ENCODE measurements at regions not wholly inside any gene's neighbourhood (a gene's known extent, or its start where the extent isn't known, plus 50 kb on each side); places are given as distances from the start of the nearest gene placed in this dataset.

- DNase-seq (ENCODE audit: low spot score in 2 of 2), result no peak
- no peaks in the 10 kb centered on the region for H3K9me3 ChIP-seq
- H3K36me3 ChIP-seq, result no peaks in the 10 kb centered on the region
- TF ChIP-seq CTCF (IDR thresholded peaks at IDR 0.05), result no peak
- H3K4me1 ChIP-seq, result no peaks in the 10 kb centered on the region
- no peaks in the 10 kb centered on the region for H3K27me3 ChIP-seq
- H3K27ac ChIP-seq, result no peak overlapping the region
- intact Hi-C loops (cut with DNase I), result no loop called here
- no peak overlapping the region for H3K4me3 ChIP-seq
Observed at GRCh38 chr15:46636206-46636605, 1001.4 kb downstream of the SQOR start.

GRCh38 chr15:46644501-46645481 lies 1010.0 kb downstream of the SQOR start:
- DNase-seq (ENCODE audit: low spot score in 2 of 2), result no peak
- Histone ChIP-seq H3K27ac (no peak overlapping the region), H3K27me3 (no peaks in the 10 kb centered on the region), H3K36me3 (no peaks in the 10 kb centered on the region), H3K4me3 (no peak overlapping the region), H3K9me3 (no peaks in the 10 kb centered on the region), H3K4me1 (no peaks in the 10 kb centered on the region)
- intact Hi-C loops (cut with DNase I), result no loop called here
- TF ChIP-seq CTCF (IDR thresholded peaks at IDR 0.05), result no peak

GRCh38 chr15:46646490-46646889 lies 1011.7 kb downstream of the SQOR start:
- no peak overlapping the region for H3K4me3 ChIP-seq
- DNase-seq (ENCODE audit: low spot score in 2 of 2), result no peak
- intact Hi-C loops (cut with DNase I), result no loop called here
- no peak overlapping the region for H3K27ac ChIP-seq
- no peaks in the 10 kb centered on the region for H3K27me3 ChIP-seq
- no peak for TF ChIP-seq CTCF (IDR thresholded peaks at IDR 0.05)
- no peaks in the 10 kb centered on the region for H3K9me3 ChIP-seq
- no peaks in the 10 kb centered on the region for H3K4me1 ChIP-seq
- no peaks in the 10 kb centered on the region for H3K36me3 ChIP-seq

GRCh38 chr15:46647046-46647445 lies 1012.2 kb downstream of the SQOR start:
- H3K27me3 ChIP-seq, result no peaks in the 10 kb centered on the region
- H3K36me3 ChIP-seq, result no peaks in the 10 kb centered on the region
- no peaks in the 10 kb centered on the region for H3K4me1 ChIP-seq
- no peak overlapping the region for H3K4me3 ChIP-seq
- intact Hi-C loops (cut with DNase I), result no loop called here
- TF ChIP-seq CTCF (IDR thresholded peaks at IDR 0.05), result no peak
- no peaks in the 10 kb centered on the region for H3K9me3 ChIP-seq
- no peak overlapping the region for H3K27ac ChIP-seq
- DNase-seq (ENCODE audit: low spot score in 2 of 2), result no peak

GRCh38 chr15:46652266-46652665 lies 1017.4 kb downstream of the SQOR start:
- no peak for TF ChIP-seq CTCF (IDR thresholded peaks at IDR 0.05)
- Histone ChIP-seq H3K27ac (no peak overlapping the region), H3K27me3 (no peaks in the 10 kb centered on the region), H3K36me3 (no peaks in the 10 kb centered on the region), H3K4me1 (no peaks in the 10 kb centered on the region), H3K9me3 (no peaks in the 10 kb centered on the region), H3K4me3 (no peak overlapping the region)
- DNase-seq (ENCODE audit: low spot score in 2 of 2), result no peak
- intact Hi-C loops (cut with DNase I), result no loop called here
